Lower leg skin (tissue), 3 donors: ENCODE measurements at regions not wholly inside any gene's neighbourhood (a gene's known extent, or its start where the extent isn't known, plus 50 kb on each side); places are given as distances from the start of the nearest gene placed in this dataset.

Experiments
- POLR2A ChIP-seq, 2 donors: fragments of 450-650 bp; IDR thresholded peaks; one replicate each; pipeline ENCODE4 v1.6.1; 2016 to 2017; ENCODE audit warnings: antibody characterized with exemption in 2 of 2, mild to moderate bottlenecking in 1 of 2, moderate library complexity in 1 of 2
- TF ChIP-seq, protein P1 (sequence below), 3 donors: fragments of 450-650 bp; IDR thresholded peaks; one replicate each; pipeline ENCODE4 v1.5.1; 2016; ENCODE audit warnings: antibody characterized with exemption in 3 of 3, mild to moderate bottlenecking in 3 of 3, moderate library complexity in 2 of 3

DNA sequence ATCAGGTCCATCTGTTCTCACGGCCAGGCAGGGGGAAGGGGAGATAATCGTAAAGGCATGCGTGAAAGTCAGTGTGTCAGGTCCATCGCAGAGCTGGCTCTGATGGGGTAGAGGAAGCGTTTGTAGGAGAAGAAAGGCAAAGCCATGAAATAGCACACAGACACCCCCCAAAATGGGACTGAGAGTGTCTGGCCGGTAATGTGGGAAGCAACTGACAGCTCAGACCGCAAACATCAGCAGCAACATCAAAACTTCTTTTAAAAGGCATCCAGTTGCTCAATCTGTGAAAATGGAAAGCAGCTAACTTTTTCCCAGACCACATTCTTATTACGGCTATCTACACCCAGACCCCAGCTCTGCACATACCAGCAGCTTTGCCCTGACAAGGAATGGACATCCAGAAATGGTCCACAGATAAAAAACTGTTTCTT, 232.6 kb downstream of the EN1 start:
- TF ChIP-seq, protein P1, sequence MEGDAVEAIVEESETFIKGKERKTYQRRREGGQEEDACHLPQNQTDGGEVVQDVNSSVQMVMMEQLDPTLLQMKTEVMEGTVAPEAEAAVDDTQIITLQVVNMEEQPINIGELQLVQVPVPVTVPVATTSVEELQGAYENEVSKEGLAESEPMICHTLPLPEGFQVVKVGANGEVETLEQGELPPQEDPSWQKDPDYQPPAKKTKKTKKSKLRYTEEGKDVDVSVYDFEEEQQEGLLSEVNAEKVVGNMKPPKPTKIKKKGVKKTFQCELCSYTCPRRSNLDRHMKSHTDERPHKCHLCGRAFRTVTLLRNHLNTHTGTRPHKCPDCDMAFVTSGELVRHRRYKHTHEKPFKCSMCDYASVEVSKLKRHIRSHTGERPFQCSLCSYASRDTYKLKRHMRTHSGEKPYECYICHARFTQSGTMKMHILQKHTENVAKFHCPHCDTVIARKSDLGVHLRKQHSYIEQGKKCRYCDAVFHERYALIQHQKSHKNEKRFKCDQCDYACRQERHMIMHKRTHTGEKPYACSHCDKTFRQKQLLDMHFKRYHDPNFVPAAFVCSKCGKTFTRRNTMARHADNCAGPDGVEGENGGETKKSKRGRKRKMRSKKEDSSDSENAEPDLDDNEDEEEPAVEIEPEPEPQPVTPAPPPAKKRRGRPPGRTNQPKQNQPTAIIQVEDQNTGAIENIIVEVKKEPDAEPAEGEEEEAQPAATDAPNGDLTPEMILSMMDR (IDR thresholded peaks at IDR 0.05), result no peak
- no peak for TF ChIP-seq POLR2A (IDR thresholded peaks at IDR 0.05)
